ENCODE measurements at regions not wholly inside any gene's neighbourhood (a gene's known extent, or its start where the extent isn't known, plus 50 kb on each side); places are given as distances from the start of the nearest gene placed in this dataset.
"Not testable (repeated sequence)": the region's sequence is repeated elsewhere in the genome, so short reads cannot be mapped to it uniquely, and the experiment has no call there.

DNA sequence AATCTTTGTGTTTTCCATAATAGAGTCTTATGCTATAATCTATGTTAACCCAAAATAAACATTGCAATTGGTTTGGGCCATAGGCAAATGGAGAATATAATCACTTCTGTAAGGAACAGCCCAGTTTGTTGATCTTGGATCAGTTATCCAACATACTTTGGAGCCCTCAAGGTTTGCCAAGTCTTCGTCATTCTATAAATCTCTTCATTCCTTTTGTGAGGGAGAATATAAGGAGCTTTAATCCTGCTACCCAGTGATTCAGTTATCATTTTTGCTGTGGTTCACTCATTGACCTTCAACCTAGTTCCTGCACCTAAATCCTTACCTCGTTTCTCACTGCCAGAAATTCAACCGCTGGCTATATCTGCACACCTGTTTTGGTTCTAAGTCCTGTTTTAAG lies 500.3 kb upstream of the PTCHD4 start:
- no peak for DNase-seq (ENCODE audit: low spot score)

DNA sequence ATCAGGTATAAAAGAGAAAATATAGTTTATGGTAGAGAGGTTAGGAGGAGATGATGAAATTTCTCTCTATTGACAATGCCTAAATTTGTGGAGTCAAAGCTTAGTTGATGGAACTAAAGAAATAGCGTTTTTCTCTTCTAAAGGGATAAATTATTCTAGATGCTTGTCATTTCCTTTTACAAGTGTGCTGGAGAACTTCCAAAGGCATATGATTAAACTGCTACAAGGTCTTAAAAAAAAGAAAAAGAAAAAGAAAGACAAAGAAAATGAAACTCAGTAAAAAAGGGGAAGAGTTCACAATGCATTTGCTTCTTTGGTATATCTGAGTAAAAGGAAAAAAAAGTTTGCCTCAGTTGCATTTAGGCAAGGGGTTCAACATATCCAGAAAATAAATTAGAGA lies 499.8 kb upstream of the PTCHD4 start:
- no peak for DNase-seq (ENCODE audit: low spot score)

DNA sequence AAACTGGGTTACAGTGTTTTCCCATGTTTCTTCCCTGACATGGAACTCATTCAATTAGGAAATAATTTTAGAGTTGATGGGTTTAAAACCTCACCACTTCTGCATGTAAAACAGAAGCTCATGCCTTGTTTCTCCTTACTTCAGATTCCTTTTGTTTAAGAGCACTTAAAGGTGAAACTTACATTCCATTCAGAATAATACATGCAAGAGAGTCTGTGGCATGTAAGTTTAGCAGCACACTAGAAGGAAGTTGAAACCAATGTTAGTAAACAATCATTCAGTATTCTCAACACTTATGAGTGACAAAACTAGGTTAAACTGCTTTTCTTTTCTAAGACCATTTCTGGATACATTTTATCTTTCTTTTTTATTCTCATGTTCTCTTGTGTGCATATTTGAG lies 495.6 kb upstream of the PTCHD4 start:
- DNase-seq (ENCODE audit: low spot score) = no peak

DNA sequence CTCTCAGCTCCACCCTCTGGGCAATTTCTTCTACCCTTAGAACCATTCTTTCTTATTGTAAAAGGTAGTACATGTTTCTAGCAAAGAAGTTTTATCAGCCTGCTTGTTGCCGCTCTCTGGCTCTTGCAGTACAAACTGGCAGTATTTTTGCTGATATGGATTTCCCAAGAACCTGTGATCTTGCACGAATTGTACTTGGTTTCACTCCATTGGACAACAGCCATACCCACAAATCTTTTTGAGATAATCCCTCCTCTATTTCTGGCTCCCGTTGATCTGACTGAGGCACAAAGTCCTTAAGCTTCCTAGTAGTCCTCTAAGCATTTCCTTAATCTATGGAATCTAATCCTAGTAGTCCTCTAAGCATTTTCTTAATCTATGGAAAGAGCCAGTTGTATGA lies 487.0 kb upstream of the PTCHD4 start:
- no peak for DNase-seq (ENCODE audit: low spot score)

DNA sequence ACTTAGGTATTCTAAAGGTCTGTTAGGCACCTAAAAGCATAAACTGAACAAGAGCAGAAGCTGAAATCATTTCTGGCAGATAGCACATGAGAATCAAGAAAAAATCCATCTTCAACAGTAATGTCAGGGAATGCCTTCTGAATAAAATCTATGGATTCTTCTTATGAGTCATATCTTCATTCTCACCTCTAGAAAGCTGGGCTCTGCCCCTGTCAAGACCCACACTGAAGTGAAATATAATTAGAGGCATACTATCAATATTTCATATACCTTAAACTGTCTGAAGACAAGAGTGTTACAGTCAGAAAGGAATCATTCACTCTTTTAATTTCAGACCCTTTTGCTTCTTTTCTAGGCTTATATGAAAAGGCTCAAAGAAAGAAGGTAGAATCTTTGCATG lies 485.8 kb upstream of the PTCHD4 start:
- no peak for DNase-seq (ENCODE audit: low spot score)

DNA sequence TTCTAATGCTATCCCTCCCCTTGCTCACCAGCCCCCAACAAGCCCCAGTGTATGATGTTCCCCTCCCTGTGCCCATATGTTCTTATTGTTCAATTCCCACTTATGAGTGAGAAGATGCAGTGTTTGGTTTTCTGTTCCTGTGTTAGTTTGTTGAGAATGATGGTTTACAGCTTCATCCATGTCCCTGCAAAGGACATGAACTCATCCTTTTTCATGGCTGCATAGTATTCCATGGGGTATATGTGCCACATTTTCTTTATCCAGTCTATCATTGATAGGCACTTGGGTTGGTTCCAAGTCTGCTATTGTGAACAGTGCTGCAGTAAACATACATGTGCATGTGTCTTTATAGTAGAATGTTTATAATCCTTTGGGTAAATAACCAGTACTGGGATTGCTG lies 480.2 kb upstream of the PTCHD4 start:
- not testable (repeated sequence) for DNase-seq (ENCODE audit: low spot score)

DNA sequence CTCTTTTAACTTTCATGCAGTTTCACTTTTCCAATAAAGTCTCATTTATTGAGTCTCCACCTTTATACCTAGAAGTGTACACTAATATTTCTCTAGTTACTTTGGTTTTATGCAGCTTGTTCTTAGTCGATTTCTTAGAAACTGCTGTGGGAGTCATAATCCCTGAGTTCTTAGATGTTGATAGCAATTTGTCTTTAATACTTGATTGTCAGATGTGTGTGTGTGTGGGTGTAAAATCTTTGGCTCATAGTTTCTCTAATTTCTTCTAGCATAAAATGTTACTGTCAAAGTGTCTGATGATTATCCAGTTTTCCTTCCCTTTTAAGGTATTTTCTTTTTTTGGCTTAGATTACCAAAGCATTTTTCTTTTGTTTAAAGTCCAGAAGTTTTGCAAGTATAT lies 473.8 kb upstream of the PTCHD4 start:
- no peak for DNase-seq (ENCODE audit: low spot score)

DNA sequence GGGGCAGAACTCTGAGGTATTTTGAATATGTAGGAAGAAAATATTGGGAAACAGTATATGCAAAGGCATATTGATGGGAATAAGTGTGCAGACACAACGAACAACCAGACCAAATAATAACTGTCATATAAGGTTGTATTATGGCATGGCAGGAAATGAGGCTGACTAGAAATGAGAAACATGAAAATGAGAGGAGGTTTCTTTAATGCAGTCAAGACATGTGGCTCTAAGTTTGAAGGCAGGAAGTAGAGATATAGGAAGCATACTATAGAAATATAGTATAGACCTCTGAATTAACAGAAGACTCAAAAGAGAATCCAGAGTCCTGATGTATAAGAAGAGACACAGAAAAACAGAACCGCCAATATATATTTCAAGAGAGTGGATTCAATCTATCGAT lies 459.7 kb upstream of the PTCHD4 start:
- no peak for DNase-seq (ENCODE audit: low spot score)

DNA sequence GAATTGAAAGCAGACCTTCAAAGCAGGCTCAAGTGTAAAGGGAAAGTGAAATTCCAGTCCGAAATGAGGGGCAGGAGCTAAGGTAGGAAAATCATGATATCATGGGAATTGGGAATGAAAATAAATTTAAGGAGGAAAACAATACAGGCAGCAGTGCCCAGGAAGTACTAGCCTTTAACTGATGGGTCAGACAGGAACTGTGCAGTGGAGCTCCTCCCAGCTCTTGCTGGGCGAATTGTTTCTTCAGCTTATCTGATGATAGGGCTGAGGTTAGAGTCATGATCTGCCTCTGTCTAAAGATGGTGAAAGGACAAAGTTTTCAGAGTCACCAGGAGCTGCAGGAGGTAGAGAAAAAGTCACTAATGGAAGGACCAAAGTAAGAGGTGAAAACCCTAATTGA lies 457.9 kb upstream of the PTCHD4 start:
- peak; percentile 14 for DNase-seq (ENCODE audit: low spot score)

DNA sequence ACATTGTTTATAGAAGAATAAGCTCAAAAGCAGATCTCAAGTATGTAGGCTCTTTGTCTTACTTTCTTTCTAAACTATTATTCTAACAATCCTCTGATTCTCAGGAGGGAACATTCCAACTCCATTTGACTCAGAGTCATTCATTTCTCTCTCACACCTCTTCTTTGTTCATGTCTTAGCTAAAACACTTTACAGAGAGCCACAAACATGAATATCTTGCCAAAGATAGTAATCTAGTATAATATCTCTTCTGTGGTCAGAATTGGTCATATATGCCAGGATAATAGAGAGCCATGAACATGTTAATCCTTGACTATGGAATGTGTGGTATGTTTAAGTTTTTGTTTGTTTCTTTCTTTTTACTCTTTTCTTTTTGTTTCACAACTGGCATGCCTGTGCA lies 456.0 kb upstream of the PTCHD4 start:
- no peak for DNase-seq (ENCODE audit: low spot score)

DNA sequence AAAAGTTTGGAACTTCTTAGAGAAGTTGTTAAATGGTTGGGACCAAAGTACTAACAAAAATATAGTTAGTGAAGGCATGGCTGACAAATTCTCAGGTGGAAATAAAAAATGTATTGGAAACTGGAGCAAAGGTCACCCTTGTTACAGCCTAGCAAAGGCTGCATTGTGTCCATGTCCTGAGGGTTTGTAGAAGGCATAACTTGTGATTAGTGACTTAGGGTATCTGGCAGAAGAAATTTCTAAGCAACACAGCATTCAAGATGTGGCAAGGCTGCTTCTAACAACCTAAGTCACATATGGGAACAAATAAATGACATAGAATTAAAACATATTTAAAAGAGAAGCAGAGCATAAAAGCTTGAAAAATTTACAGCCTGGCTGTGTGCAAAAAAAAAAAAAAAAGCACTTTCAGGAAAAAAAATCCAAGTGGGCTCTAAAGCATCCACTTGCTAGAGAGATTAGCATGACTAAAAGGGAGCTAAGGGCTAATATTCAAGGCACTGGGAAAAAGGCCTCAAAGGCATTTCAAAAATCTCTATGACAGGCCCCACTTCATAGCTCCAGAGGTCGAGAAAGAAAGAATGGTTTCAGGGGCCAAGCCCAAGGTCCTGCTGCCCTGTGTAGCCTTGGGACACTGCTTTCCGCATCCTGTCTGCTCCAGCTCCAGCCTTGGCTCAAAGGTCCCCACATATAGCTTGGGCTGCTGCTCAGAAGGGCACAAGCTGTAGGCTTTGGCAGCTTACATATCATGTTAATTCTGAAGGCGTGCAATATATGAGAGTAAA lies 453.2 kb upstream of the PTCHD4 start:
- DNase-seq (ENCODE audit: low spot score) = no peak

DNA sequence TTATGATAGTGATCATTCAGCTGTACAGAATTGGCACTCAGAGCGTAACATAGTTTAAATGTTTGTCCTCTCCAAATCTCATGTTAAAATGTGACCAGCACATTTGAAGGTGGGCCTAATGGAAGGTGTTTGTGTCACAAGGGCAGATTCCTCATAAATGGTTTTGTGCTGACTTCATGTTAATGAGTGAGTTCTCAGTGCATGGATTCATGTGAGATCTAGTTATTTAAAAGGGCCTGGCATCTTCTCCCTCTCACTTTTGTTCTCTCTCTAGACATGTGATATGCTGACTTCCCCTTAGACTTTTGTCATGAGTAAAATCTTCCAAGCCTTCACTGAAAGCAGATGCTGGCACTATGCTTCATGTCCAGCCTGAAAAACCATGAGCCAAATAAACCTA lies 452.4 kb upstream of the PTCHD4 start:
- no peak for DNase-seq (ENCODE audit: low spot score)

DNA sequence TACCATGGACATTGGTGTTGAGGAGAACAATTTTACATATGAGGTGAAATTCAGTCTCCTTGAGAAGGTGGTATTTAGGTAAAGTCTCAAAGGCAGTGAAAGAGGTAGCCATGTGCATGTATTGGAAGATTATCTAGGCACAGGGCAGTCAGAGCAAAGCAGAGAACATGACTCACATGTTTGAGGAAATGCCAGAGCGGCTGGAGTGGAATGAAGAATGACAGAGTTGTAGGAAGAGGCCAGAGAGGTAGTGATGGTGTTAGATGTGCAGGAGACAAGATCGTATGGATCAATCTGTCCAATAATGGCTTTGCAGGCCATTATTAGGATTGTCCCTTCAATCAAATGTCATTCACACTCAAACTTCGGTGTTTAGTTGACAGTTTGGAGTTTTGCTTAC lies 449.4 kb upstream of the PTCHD4 start:
- peak; percentile 8 for DNase-seq (ENCODE audit: low spot score)

DNA sequence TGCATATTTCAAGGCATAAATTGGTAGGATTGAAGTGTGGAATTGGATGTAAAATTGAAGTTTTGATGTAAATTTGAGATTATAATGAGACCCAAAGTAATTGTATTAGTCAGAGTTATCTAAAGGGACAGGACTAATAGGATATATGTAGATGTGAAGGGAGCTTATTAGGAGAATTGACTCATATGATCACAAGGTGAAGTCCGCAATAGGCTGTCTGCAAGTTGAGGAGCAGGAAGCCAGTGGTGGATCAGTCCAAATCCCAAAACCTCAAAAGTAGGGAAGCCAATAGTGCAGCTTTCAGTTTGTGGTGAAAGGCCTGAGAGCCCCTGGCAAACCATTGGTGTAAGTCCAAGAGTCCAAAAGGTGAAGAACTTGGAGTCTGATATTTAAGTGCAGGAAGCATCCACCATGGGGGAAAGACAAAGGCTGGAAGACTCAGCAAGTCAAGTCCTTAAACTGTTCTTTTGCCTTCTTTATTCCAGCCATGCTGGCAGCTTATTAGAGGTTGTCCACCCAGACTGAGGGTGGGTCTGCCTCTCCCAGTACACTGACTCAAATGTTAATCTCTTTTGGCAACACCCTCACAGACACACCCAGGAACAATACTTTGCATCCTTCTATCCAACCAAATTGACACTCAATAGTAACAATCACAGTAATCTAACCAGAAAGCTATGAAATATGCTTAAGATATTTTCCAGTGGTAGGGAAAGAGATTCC lies 442.6 kb upstream of the PTCHD4 start:
- DNase-seq (ENCODE audit: low spot score) = no peak

DNA sequence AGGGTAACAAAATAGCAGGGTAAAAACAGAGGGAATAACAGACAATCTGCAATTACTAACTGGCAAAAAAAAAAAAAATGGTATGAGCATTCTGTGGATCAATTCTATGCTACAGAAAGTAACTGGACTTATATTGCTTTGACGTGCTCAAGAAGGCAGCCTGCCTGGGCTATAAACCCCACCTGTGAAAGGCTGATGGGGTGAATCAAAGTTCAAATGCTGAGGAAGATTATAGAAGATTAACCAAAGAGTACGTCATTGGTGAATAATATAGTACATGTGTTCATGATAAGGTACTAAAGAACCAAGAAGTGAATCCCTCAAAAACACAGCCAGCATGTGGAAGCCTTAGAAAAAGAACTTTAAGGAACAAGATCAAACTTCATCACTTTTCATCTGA lies 441.9 kb upstream of the PTCHD4 start:
- DNase-seq (ENCODE audit: low spot score) = no peak

DNA sequence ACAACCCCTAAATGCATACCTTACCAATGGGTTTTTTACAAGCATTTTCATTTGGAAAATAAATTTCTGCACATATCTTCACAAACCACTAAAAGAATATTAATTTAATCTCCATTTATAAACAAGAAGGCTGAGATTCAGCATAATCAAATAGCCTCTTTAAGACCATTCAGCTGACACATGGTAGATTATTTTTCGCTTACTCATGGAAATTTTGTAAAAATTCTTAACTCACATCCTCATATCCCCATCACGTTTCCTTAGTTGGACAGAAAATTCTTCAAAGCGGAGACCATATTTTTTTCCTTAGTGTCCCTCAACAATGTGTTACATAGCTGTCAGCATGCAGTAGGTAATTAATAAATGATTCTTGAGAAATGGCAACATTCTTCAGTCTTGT lies 439.6 kb upstream of the PTCHD4 start:
- no peak for DNase-seq (ENCODE audit: low spot score)

DNA sequence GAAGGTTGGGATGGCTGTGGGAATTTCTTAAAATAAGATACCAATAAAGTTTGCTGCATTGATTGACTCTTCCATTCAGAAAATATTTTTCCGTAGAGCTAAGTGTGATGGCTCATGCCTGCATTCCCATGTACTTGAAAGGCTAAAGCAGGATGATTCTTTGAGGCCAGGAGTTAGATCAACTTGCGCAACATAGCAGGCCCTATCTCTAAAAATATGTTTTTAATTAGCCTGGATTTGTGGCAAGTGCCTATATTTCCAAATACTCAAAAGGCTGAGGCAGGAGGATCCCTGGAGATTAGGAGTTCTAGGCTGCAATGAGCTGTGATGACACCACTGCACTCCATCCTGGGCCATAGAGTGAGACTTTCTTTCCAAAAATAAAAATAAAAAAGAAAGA lies 431.2 kb upstream of the PTCHD4 start:
- DNase-seq (ENCODE audit: low spot score) = no peak

DNA sequence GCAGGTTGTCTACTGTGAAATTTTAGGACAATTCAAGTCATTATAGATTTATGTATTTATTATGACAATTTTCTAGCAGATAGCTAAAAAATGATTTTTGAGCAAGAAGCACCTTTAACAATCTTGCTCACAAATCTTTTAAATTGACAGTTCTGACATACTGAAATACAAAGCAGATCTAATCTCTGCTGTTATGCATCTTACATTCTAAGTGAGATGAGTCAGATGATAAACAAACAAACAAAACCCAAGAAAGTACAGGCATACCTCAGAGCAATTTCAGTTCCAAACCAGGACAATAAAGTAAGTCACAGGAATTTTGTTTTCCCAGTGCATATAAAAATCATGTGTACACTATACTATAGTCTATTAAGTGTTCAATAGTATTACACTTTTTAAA lies 430.7 kb upstream of the PTCHD4 start:
- DNase-seq (ENCODE audit: low spot score) = no peak

DNA sequence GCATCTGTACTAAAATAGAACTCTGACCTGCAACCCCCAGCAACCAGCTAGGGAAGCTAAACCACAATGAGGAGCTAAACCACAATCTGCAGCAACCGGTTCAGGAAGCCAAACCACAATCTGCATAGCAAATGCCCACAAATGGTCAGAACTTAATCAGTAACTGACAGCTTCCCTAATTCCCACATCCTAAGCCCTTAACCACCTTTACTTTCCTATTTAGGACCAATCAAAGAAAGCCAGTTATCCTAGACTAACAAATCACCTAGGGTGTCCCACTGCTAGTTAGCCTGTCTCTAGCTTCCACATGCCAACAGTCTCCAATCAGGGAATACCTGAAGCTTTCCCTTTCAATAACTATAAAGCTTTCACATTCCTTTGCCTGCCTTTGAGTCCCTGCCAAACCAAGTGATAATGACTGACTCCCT lies 424.6 kb upstream of the PTCHD4 start:
- no peak for DNase-seq (ENCODE audit: low spot score)

DNA sequence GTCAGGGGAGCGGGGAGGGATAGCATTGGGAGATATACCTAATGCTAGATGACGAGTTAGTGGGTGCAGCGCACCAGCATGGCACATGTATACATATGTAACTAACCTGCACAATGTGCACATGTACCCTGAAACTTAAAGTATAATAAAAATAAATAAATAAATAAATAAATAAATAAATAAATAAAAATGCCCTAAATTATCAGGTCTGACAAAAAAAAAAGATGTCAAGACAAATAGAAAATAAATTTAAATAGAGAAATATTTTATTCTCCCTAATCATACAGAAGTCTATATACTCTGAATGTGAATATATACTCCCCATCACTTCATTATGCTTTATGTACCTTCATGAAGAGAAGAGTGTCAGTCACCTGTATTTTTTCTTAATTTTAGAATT lies 420.0 kb upstream of the PTCHD4 start:
- DNase-seq (ENCODE audit: low spot score) = not testable (repeated sequence)

DNA sequence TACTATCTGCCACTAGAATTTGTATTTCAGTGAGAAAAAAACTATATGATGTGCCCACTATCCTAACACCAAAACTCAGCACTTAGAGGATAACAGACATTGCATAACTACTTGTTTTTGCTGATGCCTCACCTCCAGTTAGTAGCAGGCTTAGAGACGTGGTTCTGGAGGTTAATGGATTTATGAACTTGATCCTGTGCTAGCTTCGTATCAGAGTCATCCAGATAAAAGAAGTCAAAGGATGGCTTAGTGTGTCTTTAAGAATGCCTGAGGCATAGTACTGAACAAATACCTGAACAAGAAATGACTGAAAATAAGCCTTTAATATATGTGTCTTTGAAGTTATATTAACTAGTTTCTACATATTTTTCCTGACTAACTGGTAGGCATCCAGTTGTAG lies 414.9 kb upstream of the PTCHD4 start:
- no peak for DNase-seq (ENCODE audit: low spot score)

DNA sequence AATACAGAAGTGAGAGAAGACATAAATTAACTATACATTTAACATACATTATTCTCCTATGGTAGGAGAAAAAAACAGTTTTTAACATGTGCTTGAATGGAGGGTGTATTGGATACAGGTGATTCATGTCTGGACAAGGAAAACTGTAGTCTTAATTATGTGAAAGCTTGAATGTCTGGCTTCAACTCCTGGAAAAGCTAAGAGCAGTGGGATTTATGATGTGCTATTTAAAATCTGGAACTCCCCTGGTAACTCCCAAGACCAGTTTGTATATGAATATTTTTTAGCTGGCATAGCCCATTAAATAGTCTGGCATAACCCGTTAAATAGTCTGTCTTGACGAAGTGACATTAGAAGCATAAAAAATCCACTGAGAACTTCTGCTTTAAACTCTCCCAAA lies 410.0 kb upstream of the PTCHD4 start:
- no peak for DNase-seq (ENCODE audit: low spot score)

DNA sequence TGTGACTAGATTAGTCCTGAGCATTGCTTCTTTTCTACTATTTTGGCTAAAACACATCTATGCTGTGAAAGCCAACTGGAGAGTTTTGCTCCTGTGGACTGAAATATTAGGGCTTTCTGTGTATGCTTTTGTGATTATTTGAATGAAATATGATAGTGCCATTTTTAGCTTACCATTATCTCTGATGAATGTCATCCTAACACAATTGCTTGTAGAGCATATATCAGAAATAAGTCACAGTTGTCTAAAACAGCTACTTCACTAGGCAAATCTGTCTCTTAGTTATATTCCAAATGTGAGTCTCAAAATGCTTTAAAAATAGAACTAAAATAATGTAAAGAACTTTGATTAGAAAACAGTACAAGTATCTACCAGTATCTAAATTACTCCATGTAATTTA lies 401.4 kb upstream of the PTCHD4 start:
- no peak for DNase-seq (ENCODE audit: low spot score)

DNA sequence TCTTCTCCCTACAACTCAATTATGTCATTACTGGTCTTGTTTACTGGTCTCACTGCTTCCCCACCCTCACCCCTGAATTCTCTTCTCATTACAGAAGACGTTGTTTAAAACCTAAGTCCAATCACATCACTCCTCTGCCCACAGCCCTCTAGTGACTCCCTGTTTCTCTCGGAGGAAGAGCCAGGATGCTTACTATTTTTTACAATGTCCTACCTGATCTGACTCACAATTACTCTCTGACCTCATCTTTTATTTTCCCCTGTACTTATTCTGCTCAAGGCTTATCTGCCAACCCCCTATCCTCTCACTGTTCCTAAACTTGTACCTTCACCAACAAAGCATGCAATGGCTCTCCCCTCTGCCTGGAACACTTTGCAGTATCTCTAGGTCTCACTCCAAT lies 400.4 kb upstream of the PTCHD4 start:
- no peak for DNase-seq (ENCODE audit: low spot score)
